SK-N-SH (cell line): ENCODE measurements at regions not wholly inside any gene's neighbourhood (a gene's known extent, or its start where the extent isn't known, plus 50 kb on each side); places are given as distances from the start of the nearest gene placed in this dataset.
"Not testable (repeated sequence)": the region's sequence is repeated elsewhere in the genome, so short reads cannot be mapped to it uniquely, and the experiment has no call there.

Experiments
- EP300 ChIP-seq, 2 experiments: IDR thresholded peaks; 2 replicates each; pipeline versions ENCODE4 v1.4.0 to v1.6.1; 2012; ENCODE audit warnings: borderline replicate concordance in 1 of 2, low read depth in 1 of 2, low read length in 1 of 2
- GATA2 ChIP-seq: sonication (generic); formaldehyde crosslinking; IDR thresholded peaks from 2 replicates; pipeline ENCODE4 v1.5.0; 2020; ENCODE audit warnings: mild to moderate bottlenecking, missing genetic modification reagents
- TCF12 ChIP-seq: IDR thresholded peaks from 2 replicates; pipeline ENCODE4 v1.4.0; 2012
- TF ChIP-seq, protein P1 (sequence below): fragments of 200-600 bp; sonication (generic); IDR thresholded peaks from 2 replicates; pipeline ENCODE4 v1.6.1; 2017; ENCODE audit warnings: antibody characterized with exemption, mild to moderate bottlenecking, moderate library complexity
- TF ChIP-seq, protein P2 (sequence below): IDR thresholded peaks from 2 replicates; pipeline ENCODE4 v1.6.1; 2012; ENCODE audit warnings: mild to moderate bottlenecking, low read depth, low read length, moderate library complexity
- TF ChIP-seq, protein P3 (sequence below): fragments of 150-350 bp; IDR thresholded peaks from 2 replicates; pipeline ENCODE4 v1.6.1; 2017; ENCODE audit warnings: antibody characterized with exemption, low read length, low read depth, borderline replicate concordance
- TF ChIP-seq, protein P4 (sequence below): fragments of 150-350 bp; IDR thresholded peaks from 2 replicates; pipeline ENCODE4 v1.6.1; 2016; ENCODE audit warnings: mild to moderate bottlenecking, low read depth, low read length

DNA sequence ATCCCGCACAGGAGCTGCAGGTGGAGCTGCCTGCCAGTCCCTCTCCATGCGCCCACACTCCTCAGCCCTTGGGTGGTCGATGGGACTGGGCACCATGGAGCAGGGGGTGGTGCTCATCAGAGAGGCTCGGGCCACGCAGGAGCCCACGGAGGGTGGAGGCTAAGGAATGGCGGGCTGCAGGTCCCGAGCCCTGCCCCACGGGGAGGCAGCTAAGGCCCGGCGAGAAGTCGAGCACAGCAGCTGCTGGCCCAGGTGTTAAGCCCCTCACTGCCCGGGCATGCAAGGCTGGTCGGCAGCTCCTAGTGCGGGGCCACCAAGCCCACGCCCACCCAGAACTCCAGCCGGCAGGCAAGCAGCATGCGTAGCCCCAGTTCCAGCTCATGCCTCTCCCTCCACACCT is 80.2 kb downstream of the DEFB131A start:
- TF ChIP-seq TCF12; EP300 (IDR thresholded peaks at IDR 0.05; ENCODE audit: borderline replicate concordance in 1 of 2, low read depth in 1 of 2, low read length in 1 of 2); GATA2 (CRISPR knock-in tag): not testable (repeated sequence)
- TF ChIP-seq, protein P1, sequence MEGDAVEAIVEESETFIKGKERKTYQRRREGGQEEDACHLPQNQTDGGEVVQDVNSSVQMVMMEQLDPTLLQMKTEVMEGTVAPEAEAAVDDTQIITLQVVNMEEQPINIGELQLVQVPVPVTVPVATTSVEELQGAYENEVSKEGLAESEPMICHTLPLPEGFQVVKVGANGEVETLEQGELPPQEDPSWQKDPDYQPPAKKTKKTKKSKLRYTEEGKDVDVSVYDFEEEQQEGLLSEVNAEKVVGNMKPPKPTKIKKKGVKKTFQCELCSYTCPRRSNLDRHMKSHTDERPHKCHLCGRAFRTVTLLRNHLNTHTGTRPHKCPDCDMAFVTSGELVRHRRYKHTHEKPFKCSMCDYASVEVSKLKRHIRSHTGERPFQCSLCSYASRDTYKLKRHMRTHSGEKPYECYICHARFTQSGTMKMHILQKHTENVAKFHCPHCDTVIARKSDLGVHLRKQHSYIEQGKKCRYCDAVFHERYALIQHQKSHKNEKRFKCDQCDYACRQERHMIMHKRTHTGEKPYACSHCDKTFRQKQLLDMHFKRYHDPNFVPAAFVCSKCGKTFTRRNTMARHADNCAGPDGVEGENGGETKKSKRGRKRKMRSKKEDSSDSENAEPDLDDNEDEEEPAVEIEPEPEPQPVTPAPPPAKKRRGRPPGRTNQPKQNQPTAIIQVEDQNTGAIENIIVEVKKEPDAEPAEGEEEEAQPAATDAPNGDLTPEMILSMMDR = not testable (repeated sequence)
- TF ChIP-seq, protein P2, sequence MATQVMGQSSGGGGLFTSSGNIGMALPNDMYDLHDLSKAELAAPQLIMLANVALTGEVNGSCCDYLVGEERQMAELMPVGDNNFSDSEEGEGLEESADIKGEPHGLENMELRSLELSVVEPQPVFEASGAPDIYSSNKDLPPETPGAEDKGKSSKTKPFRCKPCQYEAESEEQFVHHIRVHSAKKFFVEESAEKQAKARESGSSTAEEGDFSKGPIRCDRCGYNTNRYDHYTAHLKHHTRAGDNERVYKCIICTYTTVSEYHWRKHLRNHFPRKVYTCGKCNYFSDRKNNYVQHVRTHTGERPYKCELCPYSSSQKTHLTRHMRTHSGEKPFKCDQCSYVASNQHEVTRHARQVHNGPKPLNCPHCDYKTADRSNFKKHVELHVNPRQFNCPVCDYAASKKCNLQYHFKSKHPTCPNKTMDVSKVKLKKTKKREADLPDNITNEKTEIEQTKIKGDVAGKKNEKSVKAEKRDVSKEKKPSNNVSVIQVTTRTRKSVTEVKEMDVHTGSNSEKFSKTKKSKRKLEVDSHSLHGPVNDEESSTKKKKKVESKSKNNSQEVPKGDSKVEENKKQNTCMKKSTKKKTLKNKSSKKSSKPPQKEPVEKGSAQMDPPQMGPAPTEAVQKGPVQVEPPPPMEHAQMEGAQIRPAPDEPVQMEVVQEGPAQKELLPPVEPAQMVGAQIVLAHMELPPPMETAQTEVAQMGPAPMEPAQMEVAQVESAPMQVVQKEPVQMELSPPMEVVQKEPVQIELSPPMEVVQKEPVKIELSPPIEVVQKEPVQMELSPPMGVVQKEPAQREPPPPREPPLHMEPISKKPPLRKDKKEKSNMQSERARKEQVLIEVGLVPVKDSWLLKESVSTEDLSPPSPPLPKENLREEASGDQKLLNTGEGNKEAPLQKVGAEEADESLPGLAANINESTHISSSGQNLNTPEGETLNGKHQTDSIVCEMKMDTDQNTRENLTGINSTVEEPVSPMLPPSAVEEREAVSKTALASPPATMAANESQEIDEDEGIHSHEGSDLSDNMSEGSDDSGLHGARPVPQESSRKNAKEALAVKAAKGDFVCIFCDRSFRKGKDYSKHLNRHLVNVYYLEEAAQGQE = not testable (repeated sequence)
- TF ChIP-seq, protein P3, sequence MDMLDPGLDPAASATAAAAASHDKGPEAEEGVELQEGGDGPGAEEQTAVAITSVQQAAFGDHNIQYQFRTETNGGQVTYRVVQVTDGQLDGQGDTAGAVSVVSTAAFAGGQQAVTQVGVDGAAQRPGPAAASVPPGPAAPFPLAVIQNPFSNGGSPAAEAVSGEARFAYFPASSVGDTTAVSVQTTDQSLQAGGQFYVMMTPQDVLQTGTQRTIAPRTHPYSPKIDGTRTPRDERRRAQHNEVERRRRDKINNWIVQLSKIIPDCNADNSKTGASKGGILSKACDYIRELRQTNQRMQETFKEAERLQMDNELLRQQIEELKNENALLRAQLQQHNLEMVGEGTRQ = not testable (repeated sequence)
- TF ChIP-seq, protein P4, sequence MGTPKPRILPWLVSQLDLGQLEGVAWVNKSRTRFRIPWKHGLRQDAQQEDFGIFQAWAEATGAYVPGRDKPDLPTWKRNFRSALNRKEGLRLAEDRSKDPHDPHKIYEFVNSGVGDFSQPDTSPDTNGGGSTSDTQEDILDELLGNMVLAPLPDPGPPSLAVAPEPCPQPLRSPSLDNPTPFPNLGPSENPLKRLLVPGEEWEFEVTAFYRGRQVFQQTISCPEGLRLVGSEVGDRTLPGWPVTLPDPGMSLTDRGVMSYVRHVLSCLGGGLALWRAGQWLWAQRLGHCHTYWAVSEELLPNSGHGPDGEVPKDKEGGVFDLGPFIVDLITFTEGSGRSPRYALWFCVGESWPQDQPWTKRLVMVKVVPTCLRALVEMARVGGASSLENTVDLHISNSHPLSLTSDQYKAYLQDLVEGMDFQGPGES = not testable (repeated sequence)
